RWPE1 (cell line): ENCODE measurements at regions not wholly inside any gene's neighbourhood (a gene's known extent, or its start where the extent isn't known, plus 50 kb on each side); places are given as distances from the start of the nearest gene placed in this dataset.

Experiments
- CTCF ChIA-PET: fragments of 350-600 bp; sonication (Branson Sonifier 250); formaldehyde crosslinking; extraction: SDS; loops from one replicate; lab custom pipeline; 2021; lab: Yijun Ruan, JAX
- POLR2A ChIA-PET: fragments of 400-600 bp; formaldehyde crosslinking; extraction: SDS; loops from one replicate; lab custom pipeline; 2020; ENCODE audit warnings: antibody characterized with exemption; ENCODE audit not compliant: low non-redundant PET; lab: Yijun Ruan, JAX
- DNase-seq: peaks from one replicate; pipeline ENCODE4 v3.0.0; 2012; ENCODE audit warnings: low spot score
- H3K27ac ChIP-seq: fragments of 450-650 bp; 2 replicates; pipeline ENCODE4 v1.5.1; 2017
- CTCF ChIP-seq: fragments of 450-650 bp; conservative IDR thresholded peaks from 2 replicates; pipeline ENCODE4 v1.5.1; 2017; ENCODE audit warnings: low read depth, mild to moderate bottlenecking

- CTCF ChIA-PET = no interaction called here
- no peak for TF ChIP-seq CTCF
- POLR2A ChIA-PET = no interaction called here
- H3K27ac ChIP-seq = no peak overlapping the region
- no peak for DNase-seq
These were observed 77.8 kb upstream of the SHB start for GRCh38 chr9:38146844-38147243.

DNA sequence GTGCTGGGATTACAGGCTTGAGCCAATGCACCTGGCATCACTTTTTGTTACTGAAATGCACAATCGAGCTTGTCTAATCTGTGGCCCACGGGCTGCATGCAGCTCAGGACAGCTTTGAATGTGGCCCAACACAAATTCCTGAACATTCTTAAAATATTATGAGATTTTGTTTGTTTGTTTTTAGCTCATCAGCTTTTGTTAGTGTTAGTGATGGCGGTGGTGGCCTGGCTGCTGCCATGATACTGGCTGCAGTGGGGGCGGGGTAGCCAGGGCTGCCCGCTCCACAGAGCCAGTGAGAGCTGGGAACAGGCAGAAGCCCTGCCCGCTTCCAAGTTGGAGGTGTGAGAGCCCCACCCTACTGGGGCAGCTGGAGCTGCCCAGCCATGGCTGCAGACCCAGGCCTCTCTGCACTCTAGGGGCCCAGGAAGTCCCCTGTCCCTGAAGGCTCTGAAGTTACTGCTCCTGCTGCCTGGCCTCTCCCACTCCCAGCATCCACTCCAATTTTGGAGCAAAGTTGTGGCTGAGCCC is 76.6 kb upstream of the SHB start:
- DNase-seq = no peak
- no peak overlapping the region for H3K27ac ChIP-seq
- TF ChIP-seq CTCF = no peak
- CTCF ChIA-PET = no interaction called here
- POLR2A ChIA-PET = no interaction called here

GRCh38 chr9:38144421-38144820 is 75.4 kb upstream of the SHB start:
- CTCF ChIA-PET = no interaction called here
- TF ChIP-seq CTCF = no peak
- no peak overlapping the region for H3K27ac ChIP-seq
- no peak for DNase-seq
- POLR2A ChIA-PET = no interaction called here

GRCh38 chr9:38141746-38142591 is 72.9 kb upstream of the SHB start:
- ChIA-PET POLR2A (no interaction called here), CTCF (interaction anchor here (1.0 to 1.3 kb wide), 2 partner anchors 54 to 478 kb away, joined by 4 to 5 read pairs; partner anchors contain the start of gene ANKRD18A)
- peak overlapping the region; percentile 67 for H3K27ac ChIP-seq
- peak; percentile 67 for DNase-seq
- no peak for TF ChIP-seq CTCF

- DNase-seq = no peak
- ChIA-PET POLR2A (no interaction called here), CTCF (no interaction called here)
- no peak for TF ChIP-seq CTCF
- H3K27ac ChIP-seq = no peak overlapping the region
These were observed 69.2 kb upstream of the SHB start for GRCh38 chr9:38138276-38138675.

- ChIA-PET CTCF (interaction anchor here (0.7 kb wide), 2 partner anchors 11 to 198 kb away, joined by 3 to 4 read pairs; no protein-coding TSS in a partner anchor), POLR2A (no interaction called here)
These were observed 68.3 kb upstream of the SHB start for GRCh38 chr9:38137342-38137741.

More at GRCh38 chr9:38137342-38137741, 68.3 kb upstream of the SHB start:
- TF ChIP-seq CTCF = no peak
- H3K27ac ChIP-seq = no peak overlapping the region
- DNase-seq = no peak
